Esophagus muscularis mucosa (tissue), 4 donors: ENCODE measurements at regions not wholly inside any gene's neighbourhood (a gene's known extent, or its start where the extent isn't known, plus 50 kb on each side); places are given as distances from the start of the nearest gene placed in this dataset.

Source experiments
- CTCF ChIP-seq, 3 experiments: fragments of 200-600 bp in 2 of 3; fragments of 450-650 bp in 1 of 3; sonication (generic) in 2 of 3; IDR thresholded peaks; one replicate each; pipeline ENCODE4 v1.5.1; 2017 to 2019; ENCODE audit warnings: antibody characterized with exemption in 3 of 3, mild to moderate bottlenecking in 2 of 3, moderate library complexity in 1 of 3
- EP300 ChIP-seq: sonication (generic); formaldehyde crosslinking; IDR thresholded peaks from one replicate; pipeline ENCODE4 v1.6.1; 2017; ENCODE audit warnings: antibody characterized with exemption
- POLR2A ChIP-seq: fragments of 450-650 bp; IDR thresholded peaks from one replicate; pipeline ENCODE4 v1.6.1; 2017; ENCODE audit warnings: antibody characterized with exemption, moderate library complexity, mild to moderate bottlenecking, low read depth
- POLR2AphosphoS5 ChIP-seq, 2 donors: sonication (generic); formaldehyde crosslinking; IDR thresholded peaks; one replicate each; pipeline ENCODE4 v1.6.1; 2017; ENCODE audit warnings: antibody characterized with exemption in 2 of 2

GRCh38 chr12:115064296-115064695 lies 380.3 kb upstream of the TBX3 start:
- TF ChIP-seq CTCF (IDR thresholded peaks at IDR 0.05): no peak
- no peak for TF ChIP-seq POLR2A
- no peak for TF ChIP-seq POLR2AphosphoS5 (IDR thresholded peaks at IDR 0.05)
- TF ChIP-seq EP300: no peak
